H9 (cell line): ENCODE measurements at regions not wholly inside any gene's neighbourhood (a gene's known extent, or its start where the extent isn't known, plus 50 kb on each side); places are given as distances from the start of the nearest gene placed in this dataset.

Experiments
- DNase-seq: peaks from one replicate; pipeline ENCODE4 v3.0.0-alpha.2; 2017
- H2AFZ ChIP-seq: one replicate; pipeline ENCODE4 v1.6.1; 2013; ENCODE audit warnings: mild to moderate bottlenecking, low read length, control low read depth, moderate library complexity
- H2AK5ac ChIP-seq: 2 replicates; pipeline ENCODE4 v1.6.1; 2013; ENCODE audit warnings: low read length, control low read depth, mixed read lengths; ENCODE audit not compliant: insufficient read length
- H2BK120ac ChIP-seq: one replicate; pipeline ENCODE4 v1.6.1; 2013; ENCODE audit warnings: low read depth, mild to moderate bottlenecking, low read length, control low read depth, inconsistent platforms; ENCODE audit not compliant: poor library complexity, severe bottlenecking
- H2BK12ac ChIP-seq: 2 replicates; pipeline ENCODE4 v1.6.1; 2013; ENCODE audit warnings: low read length, control low read depth, mixed read lengths, low read depth; ENCODE audit not compliant: insufficient read length
- H2BK15ac ChIP-seq: 2 replicates; pipeline ENCODE4 v1.6.1; 2013; ENCODE audit warnings: low read depth, low read length, control low read depth
- H2BK20ac ChIP-seq: one replicate; pipeline ENCODE4 v1.6.1; 2013; ENCODE audit warnings: low read depth, mild to moderate bottlenecking, low read length, control low read depth, inconsistent platforms; ENCODE audit not compliant: poor library complexity, severe bottlenecking
- H2BK5ac ChIP-seq: 2 replicates; pipeline ENCODE4 v1.6.1; 2013; ENCODE audit warnings: low read length, control low read depth, mixed read lengths; ENCODE audit not compliant: insufficient read length
- H3K14ac ChIP-seq: 2 replicates; pipeline ENCODE4 v1.6.1; 2013; ENCODE audit warnings: low read length, control low read depth; ENCODE audit not compliant: insufficient read depth
- H3K18ac ChIP-seq: 2 replicates; pipeline ENCODE4 v1.6.1; 2013; ENCODE audit warnings: low read depth, mild to moderate bottlenecking, mixed read lengths, low read length, control low read depth; ENCODE audit not compliant: insufficient read length
- H3K23ac ChIP-seq: 2 replicates; pipeline ENCODE4 v1.6.1; 2013; ENCODE audit warnings: low read length, control low read depth, mixed read lengths, low read depth; ENCODE audit not compliant: insufficient read length
- H3K23me2 ChIP-seq: 2 replicates; pipeline ENCODE4 v1.6.1; 2013; ENCODE audit warnings: low read depth, mild to moderate bottlenecking, mixed read lengths, low read length, control low read depth; ENCODE audit not compliant: insufficient read length, poor library complexity, severe bottlenecking
- H3K27ac ChIP-seq: 2 replicates; pipeline ENCODE4 v1.5.1; 2013; ENCODE audit warnings: low read length, control low read depth, mixed read lengths, low read depth; ENCODE audit not compliant: insufficient read length
- H3K27me3 ChIP-seq: 2 replicates; pipeline ENCODE4 v1.6.1; 2013; ENCODE audit warnings: low read length, control low read depth, inconsistent platforms; ENCODE audit not compliant: insufficient read depth
- H3K4ac ChIP-seq: 2 replicates; pipeline ENCODE4 v1.6.1; 2013; ENCODE audit warnings: low read depth, mild to moderate bottlenecking, control low read depth, inconsistent platforms, low read length, moderate library complexity
- H3K4me1 ChIP-seq: 2 replicates; pipeline ENCODE4 v1.6.1; 2013; ENCODE audit warnings: low read length, control low read depth, inconsistent platforms; ENCODE audit not compliant: insufficient read depth
- H3K4me2 ChIP-seq: 2 replicates; pipeline ENCODE4 v1.6.1; 2013; ENCODE audit warnings: low read length, control low read depth, mixed read lengths; ENCODE audit not compliant: insufficient read length, insufficient read depth
- H3K56ac ChIP-seq: 2 replicates; pipeline ENCODE4 v1.6.1; 2013; ENCODE audit warnings: low read depth, mild to moderate bottlenecking, mixed read lengths, low read length, control low read depth; ENCODE audit not compliant: insufficient read length
- H3K79me1 ChIP-seq: 2 replicates; pipeline ENCODE4 v1.6.1; 2013; ENCODE audit warnings: low read depth, mild to moderate bottlenecking, moderate library complexity, low read length, control low read depth, inconsistent platforms; ENCODE audit not compliant: insufficient read depth, poor library complexity, severe bottlenecking
- H3K79me2 ChIP-seq: 2 replicates; pipeline ENCODE4 v1.6.1; 2013; ENCODE audit warnings: low read length, control low read depth, inconsistent platforms; ENCODE audit not compliant: insufficient read depth
- H3K9ac ChIP-seq: 2 replicates; pipeline ENCODE4 v1.6.1; 2013; ENCODE audit warnings: low read length, control low read depth, mixed read lengths; ENCODE audit not compliant: insufficient read length; ENCODE audit errors: extremely low read depth
- H3K9me3 ChIP-seq: one replicate; pipeline ENCODE4 v1.6.1; 2013; ENCODE audit warnings: low read depth, low read length, inconsistent platforms; ENCODE audit not compliant: control insufficient read depth
- H3T11ph ChIP-seq: one replicate; pipeline ENCODE4 v1.6.1; 2013; ENCODE audit warnings: mild to moderate bottlenecking, low read length, control low read depth, inconsistent platforms
- H4K20me1 ChIP-seq: one replicate; pipeline ENCODE4 v1.6.1; 2013; ENCODE audit not compliant: control insufficient read depth, insufficient read length, insufficient read depth
- H4K5ac ChIP-seq: 2 replicates; pipeline ENCODE4 v1.6.1; 2013; ENCODE audit warnings: low read depth, mild to moderate bottlenecking, mixed read lengths, low read length, control low read depth; ENCODE audit not compliant: insufficient read length
- H4K8ac ChIP-seq: replicated peaks from 2 replicates; pipeline ENCODE4 v1.6.1; 2013; ENCODE audit warnings: low read length, control low read depth, mixed read lengths, low read depth; ENCODE audit not compliant: insufficient read length
- H4K91ac ChIP-seq: 2 replicates; pipeline ENCODE4 v1.6.1; 2013; ENCODE audit warnings: low read depth, mild to moderate bottlenecking, moderate library complexity, mixed read lengths, low read length, control low read depth; ENCODE audit not compliant: insufficient read length
- H3K27ac Mint-ChIP-seq, 3 experiments: 2 replicates in 2 of 3; 3 replicates in 1 of 3; pipeline ENCODE4 v1.8.0; 2020 to 2021; ENCODE audit warnings: mixed read lengths in 3 of 3, mild to moderate bottlenecking in 1 of 3, moderate library complexity in 1 of 3
- H3K27me3 Mint-ChIP-seq: 2 replicates; pipeline ENCODE4 v1.8.0; 2021; ENCODE audit warnings: low read depth, mild to moderate bottlenecking, moderate library complexity, mixed read lengths
- H3K36me3 Mint-ChIP-seq, 3 experiments: 2 replicates in 2 of 3; 3 replicates in 1 of 3; pipeline ENCODE4 v1.8.0; 2020 to 2021; ENCODE audit warnings: low read depth in 3 of 3, mixed read lengths in 3 of 3; ENCODE audit not compliant: insufficient read depth in 1 of 3
- H3K4me1 Mint-ChIP-seq, 2 experiments: 2 replicates each; pipeline ENCODE4 v1.8.0; 2020; ENCODE audit warnings: mixed read lengths in 2 of 2
- H3K4me3 Mint-ChIP-seq, 2 experiments: 2 replicates in 1 of 2; 3 replicates in 1 of 2; pipeline ENCODE4 v1.8.0; 2020 to 2021; ENCODE audit warnings: mild to moderate bottlenecking in 2 of 2, mixed read lengths in 2 of 2, moderate library complexity in 1 of 2
- H3K9me3 Mint-ChIP-seq, 2 experiments: 2 replicates in 1 of 2; 3 replicates in 1 of 2; pipeline ENCODE4 v1.8.0; 2020; ENCODE audit warnings: mild to moderate bottlenecking in 2 of 2, mixed read lengths in 2 of 2, moderate library complexity in 1 of 2
- CTCF ChIP-seq: fragments of 200-600 bp; sonication (generic); conservative IDR thresholded peaks from 3 replicates; pipeline ENCODE4 v1.8.0; 2021; ENCODE audit warnings: antibody characterized with exemption, mild to moderate bottlenecking
- WGBS: extraction: QIAGEN DNeasy Blood & Tissue Kit; methylation state at CpG from one replicate; pipeline ENCODE4 v1.1.7; 2013; ENCODE audit warnings: missing lambda C conversion rate, low lambda C conversion rate, mixed read lengths; ENCODE audit not compliant: insufficient read length; ENCODE audit errors: extremely low coverage; 5-methylcytosine and 5-hydroxymethylcytosine counted together

- Histone ChIP-seq H3T11ph (no peak overlapping the region), H3K56ac (no peak overlapping the region), H2BK12ac (no peak overlapping the region), H3K4ac (no peak overlapping the region), H3K27ac (no peak overlapping the region), H3K9me3 (no peaks in the 10 kb centered on the region), H3K4me1 (0 out of 2 replicates have a peak, but pooled peaks cover 2% of the 10 kb centered on the region), H3K4me2 (no peak overlapping the region), H3K27me3 (no peaks in the 10 kb centered on the region), H2BK120ac (no peak overlapping the region), H4K20me1 (no peaks in the 10 kb centered on the region), H3K18ac (peak overlapping the region; percentile 46), H3K79me1 (no peaks in the 10 kb centered on the region), H2AK5ac (no peak overlapping the region), H4K8ac (no peak overlapping the region), H2BK20ac (no peak overlapping the region), H4K91ac (no peak overlapping the region), H2BK5ac (no peak overlapping the region), H4K5ac (no peak overlapping the region), H2AFZ (no peak overlapping the region), H3K23ac (no peak overlapping the region), H3K14ac (no peak overlapping the region), H2BK15ac (no peak overlapping the region), H3K9ac (no peak overlapping the region), H3K23me2 (no peaks in the 10 kb centered on the region), H3K79me2 (no peaks in the 10 kb centered on the region)
- no peak overlapping the region for H3K4me3 Mint-ChIP-seq
- H3K4me1 Mint-ChIP-seq: peaks cover 0 to 8% of the 10 kb centered on the region in 2 experiments; a peak in 3 of 4 replicates
- WGBS: no CpG with 5 or more reads among the region's 5 CpGs
- DNase-seq: no peak
- H3K27ac Mint-ChIP-seq: no peak overlapping the region
- peak; percentile 42 for TF ChIP-seq CTCF
- peaks cover 3% of the 10 kb centered on the region for H3K27me3 Mint-ChIP-seq
- no peaks in the 10 kb centered on the region for H3K36me3 Mint-ChIP-seq
- no peaks in the 10 kb centered on the region for H3K9me3 Mint-ChIP-seq
Measured at GRCh38 chr7:25672496-25672895, 444.2 kb upstream of the NPVF start.
